Common myeloid progenitor, CD34-positive (primary cell): ENCODE measurements at regions not wholly inside any gene's neighbourhood (a gene's known extent, or its start where the extent isn't known, plus 50 kb on each side); places are given as distances from the start of the nearest gene placed in this dataset.

Source experiments
- CTCF ChIA-PET: fragments of 350-600 bp; sonication (Branson Sonifier 250); formaldehyde crosslinking; loops from one replicate; lab custom pipeline; 2021; ENCODE audit warnings: antibody characterized with exemption; lab: Charles Lee
- POLR2A ChIA-PET: fragments of 350-600 bp; sonication (Branson Sonifier 250); formaldehyde crosslinking; loops from one replicate; lab custom pipeline; 2021; ENCODE audit warnings: antibody characterized with exemption; lab: Charles Lee
- DNase-seq, 3 donors: peaks; one replicate each; pipeline versions ENCODE4 v3.0.0 to v3.0.0-alpha.2; 2013
- H3K27ac ChIP-seq, 2 experiments: 1 replicate in 1 of 2; 2 replicates in 1 of 2; pipeline ENCODE4 v1.7.0; 2013; ENCODE audit warnings: inconsistent platforms in 2 of 2, low read length in 2 of 2, mild to moderate bottlenecking in 2 of 2, low read depth in 1 of 2, moderate library complexity in 1 of 2; ENCODE audit not compliant: severe bottlenecking in 2 of 2, insufficient read depth in 1 of 2, poor library complexity in 1 of 2
- H3K27me3 ChIP-seq, 5 experiments: replicated peaks in 2 of 5; 1 replicate in 3 of 5; 2 replicates in 2 of 5; pipeline versions ENCODE4 v1.6.1 to v1.7.0; 2013; ENCODE audit warnings: low read length in 4 of 5, mild to moderate bottlenecking in 2 of 5, moderate library complexity in 2 of 5, inconsistent platforms in 1 of 5; ENCODE audit not compliant: insufficient read depth in 5 of 5, control insufficient read depth in 4 of 5
- H3K36me3 ChIP-seq, 4 experiments: 1 replicate in 2 of 4; 2 replicates in 2 of 4; pipeline versions ENCODE4 v1.6.1 to v1.7.0; 2013; ENCODE audit warnings: low read length in 3 of 4, control low read depth in 1 of 4, mild to moderate bottlenecking in 1 of 4; ENCODE audit not compliant: control insufficient read depth in 4 of 4, insufficient read depth in 4 of 4
- H3K4me1 ChIP-seq, 4 experiments: 1 replicate in 3 of 4; 2 replicates in 1 of 4; pipeline versions ENCODE4 v1.6.1 to v1.7.1; 2013; ENCODE audit warnings: low read length in 3 of 4, mild to moderate bottlenecking in 3 of 4, control low read depth in 1 of 4, inconsistent platforms in 1 of 4, moderate library complexity in 1 of 4; ENCODE audit not compliant: control insufficient read depth in 4 of 4, insufficient read depth in 4 of 4; ENCODE audit errors: control extremely low read depth in 1 of 4
- H3K4me3 ChIP-seq, 7 experiments: 1 replicate in 4 of 7; 2 replicates in 3 of 7; pipeline versions ENCODE4 v1.5.1 to v1.7.0; 2013; ENCODE audit warnings: mild to moderate bottlenecking in 7 of 7, low read length in 6 of 7, moderate library complexity in 6 of 7, inconsistent platforms in 2 of 7, low read depth in 2 of 7, control low read depth in 1 of 7; ENCODE audit not compliant: insufficient read depth in 4 of 7, control insufficient read depth in 1 of 7; ENCODE audit errors: extremely low read depth in 1 of 7
- H3K9me3 ChIP-seq, 5 experiments: 1 replicate in 4 of 5; 2 replicates in 1 of 5; pipeline versions ENCODE4 v1.6.1 to v1.7.1; 2013; ENCODE audit warnings: low read length in 4 of 5, mild to moderate bottlenecking in 2 of 5, inconsistent platforms in 1 of 5, low read depth in 1 of 5, moderate library complexity in 1 of 5; ENCODE audit not compliant: control insufficient read depth in 4 of 5, insufficient read depth in 2 of 5; ENCODE audit errors: control extremely low read depth in 1 of 5
- WGBS: methylation state at CpG from one replicate; pipeline ENCODE4 v1.1.5; 2013; ENCODE audit not compliant: insufficient coverage; 5-methylcytosine and 5-hydroxymethylcytosine counted together

DNA sequence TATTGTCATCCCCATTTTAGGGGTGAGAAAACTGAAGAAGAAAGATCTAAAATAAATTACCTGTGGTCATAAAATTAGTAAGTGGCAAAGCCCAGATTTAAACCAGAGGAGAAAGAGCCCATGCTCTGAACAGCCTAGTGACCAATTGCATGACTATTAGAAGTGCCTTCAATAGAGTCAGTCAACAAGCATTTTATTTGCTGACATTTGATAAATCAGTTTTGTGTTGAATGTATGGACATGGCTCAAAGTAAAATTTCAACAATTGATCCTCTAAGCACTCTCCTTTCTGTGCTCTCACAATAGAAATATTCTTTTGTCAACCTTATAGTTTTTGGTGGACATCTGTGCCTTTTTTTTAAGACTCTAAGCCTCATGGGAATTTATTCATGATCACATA lies 572.9 kb upstream of the SOX9 start:
- POLR2A ChIA-PET: no interaction called here
- Histone ChIP-seq H3K4me3 (no peak overlapping the region), H3K27ac (no peak overlapping the region), H3K4me1 (no peaks in the 10 kb centered on the region), H3K36me3 (no peaks in the 10 kb centered on the region), H3K27me3 (no peaks in the 10 kb centered on the region), H3K9me3 (peaks cover 0 to 2% (median 0%) of the 10 kb centered on the region in 5 experiments)
- no peak for DNase-seq
- CTCF ChIA-PET: no interaction called here

DNA sequence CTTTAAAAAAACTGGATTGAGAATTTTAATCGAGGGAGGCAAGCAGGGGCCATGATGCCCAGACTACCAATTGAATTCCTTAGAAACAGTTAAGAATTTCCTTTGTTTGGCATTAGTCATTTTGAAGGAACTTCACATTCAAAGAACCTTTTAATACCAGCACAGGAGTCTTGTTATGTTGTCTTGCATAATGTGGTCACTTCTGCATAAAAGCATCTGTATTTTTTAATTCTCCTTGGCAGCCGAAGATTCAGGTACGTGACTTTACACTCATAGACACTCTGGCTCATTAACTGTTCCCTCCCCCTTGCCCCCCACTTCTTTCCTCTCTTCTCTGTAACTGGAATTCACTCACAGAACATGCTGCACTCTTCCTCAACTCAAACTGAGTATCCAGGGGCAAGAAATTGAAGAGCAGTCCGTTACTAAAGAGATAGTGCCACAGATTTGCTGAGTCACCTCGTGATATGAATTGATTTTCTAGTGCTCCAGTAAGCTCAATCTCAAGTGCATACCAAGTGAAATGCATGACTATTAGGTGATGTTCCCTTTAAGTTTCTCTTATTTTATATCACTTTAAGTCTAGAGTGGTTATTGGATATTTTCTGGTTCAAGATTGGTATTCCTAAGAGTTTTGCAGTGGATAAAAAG lies 572.2 kb upstream of the SOX9 start:
- no peak overlapping the region for H3K27ac ChIP-seq
- CTCF ChIA-PET: no interaction called here

DNA sequence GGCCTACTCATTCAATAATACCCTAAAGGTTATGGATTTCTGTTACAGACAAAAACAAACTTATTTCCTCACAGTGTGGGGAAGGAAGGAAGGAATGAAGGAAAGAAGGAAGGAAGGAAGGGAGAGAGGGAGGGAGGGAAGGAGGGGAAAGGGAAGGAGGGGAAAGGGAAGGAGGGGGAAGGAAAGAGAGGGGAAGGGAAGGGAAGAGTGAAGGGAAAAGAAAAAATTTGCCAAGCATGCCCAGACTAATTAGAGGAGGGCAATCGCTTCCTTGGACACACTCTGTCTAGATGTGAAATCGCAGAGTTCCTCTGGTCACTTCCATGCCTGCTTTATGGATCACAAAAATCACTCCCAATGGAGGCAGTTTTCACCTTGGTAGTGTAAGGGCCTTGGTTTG lies 570.1 kb upstream of the SOX9 start:
- POLR2A ChIA-PET: no interaction called here
- CTCF ChIA-PET: no interaction called here
- WGBS: 100% methylated on average over 2 of the region's 2 CpGs

More for the DNA sequence above, 572.2 kb upstream of the SOX9 start:
- Histone ChIP-seq H3K36me3 (no peaks in the 10 kb centered on the region), H3K4me1 (no peaks in the 10 kb centered on the region), H3K9me3 (peaks cover 0 to 2% (median 0%) of the 10 kb centered on the region in 5 experiments), H3K27me3 (no peaks in the 10 kb centered on the region), H3K4me3 (no peak overlapping the region)
- DNase-seq: no peak
- POLR2A ChIA-PET: interaction anchor here (0.5 kb wide), 1 partner anchor 33 kb away, joined by 3 read pairs; no protein-coding TSS in a partner anchor
- WGBS: 92% methylated on average over 3 of the region's 5 CpGs

DNA sequence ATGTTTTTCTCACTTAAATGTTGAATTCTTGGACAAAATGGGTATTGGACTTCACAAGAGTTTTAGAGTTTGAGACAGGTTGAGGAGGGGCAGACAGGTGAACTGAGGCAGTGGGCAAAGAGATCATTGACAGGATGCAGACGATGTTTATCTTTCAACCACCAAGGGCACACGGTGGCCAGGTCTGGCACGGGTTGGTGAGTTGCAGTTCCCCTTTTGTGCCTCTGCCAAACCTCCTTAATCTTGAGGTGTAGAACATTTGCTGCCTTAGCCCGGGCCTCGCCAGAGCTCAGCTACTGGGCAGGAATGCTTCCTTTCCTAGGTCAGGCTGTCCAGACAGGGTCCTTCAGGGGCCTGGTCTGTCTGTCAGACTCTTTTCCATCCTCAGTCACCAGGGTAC lies 567.4 kb upstream of the SOX9 start:
- 54% methylated on average over 5 of the region's 5 CpGs for WGBS
- H3K4me1 ChIP-seq: no peaks in the 10 kb centered on the region
- H3K27ac ChIP-seq: no peak overlapping the region
- DNase-seq: no peak
- CTCF ChIA-PET: no interaction called here
- H3K4me3 ChIP-seq: no peak overlapping the region
- no peaks in the 10 kb centered on the region for H3K36me3 ChIP-seq
- POLR2A ChIA-PET: no interaction called here
- no peaks in the 10 kb centered on the region for H3K9me3 ChIP-seq
- peaks cover 0 to 1% (median 0%) of the 10 kb centered on the region in 5 experiments for H3K27me3 ChIP-seq

More for the DNA sequence above, 570.1 kb upstream of the SOX9 start:
- Histone ChIP-seq H3K27ac (no peak overlapping the region), H3K27me3 (no peaks in the 10 kb centered on the region), H3K9me3 (no peaks in the 10 kb centered on the region), H3K4me3 (no peak overlapping the region), H3K36me3 (no peaks in the 10 kb centered on the region), H3K4me1 (no peaks in the 10 kb centered on the region)
- no peak for DNase-seq

DNA sequence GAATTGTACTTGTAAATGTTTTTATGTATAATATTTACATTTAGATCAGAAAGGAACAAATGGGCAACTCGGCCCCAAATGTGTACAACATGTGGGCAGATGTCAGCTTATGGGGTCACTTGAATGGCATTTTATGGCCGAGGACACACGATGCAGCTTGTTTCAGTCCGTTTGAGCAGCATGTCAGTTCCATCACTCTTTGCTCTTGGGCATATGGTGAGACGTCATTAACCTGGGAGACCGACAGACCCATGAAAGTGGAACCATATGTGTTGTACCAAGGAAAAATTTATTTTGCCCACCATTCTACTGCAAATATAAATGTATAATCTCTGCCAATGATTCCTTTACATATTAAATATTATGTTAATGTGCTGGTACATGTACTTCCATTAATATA lies 561.9 kb upstream of the SOX9 start:
- peaks cover 0 to 2% (median 0%) of the 10 kb centered on the region in 5 experiments for H3K27me3 ChIP-seq
- POLR2A ChIA-PET: no interaction called here
- H3K4me1 ChIP-seq: no peaks in the 10 kb centered on the region
- no peak overlapping the region for H3K27ac ChIP-seq
- no peaks in the 10 kb centered on the region for H3K9me3 ChIP-seq
- H3K36me3 ChIP-seq: no peaks in the 10 kb centered on the region
- WGBS: 92% methylated on average over 4 of the region's 6 CpGs
- CTCF ChIA-PET: no interaction called here
- no peak overlapping the region for H3K4me3 ChIP-seq
- DNase-seq: no peak

DNA sequence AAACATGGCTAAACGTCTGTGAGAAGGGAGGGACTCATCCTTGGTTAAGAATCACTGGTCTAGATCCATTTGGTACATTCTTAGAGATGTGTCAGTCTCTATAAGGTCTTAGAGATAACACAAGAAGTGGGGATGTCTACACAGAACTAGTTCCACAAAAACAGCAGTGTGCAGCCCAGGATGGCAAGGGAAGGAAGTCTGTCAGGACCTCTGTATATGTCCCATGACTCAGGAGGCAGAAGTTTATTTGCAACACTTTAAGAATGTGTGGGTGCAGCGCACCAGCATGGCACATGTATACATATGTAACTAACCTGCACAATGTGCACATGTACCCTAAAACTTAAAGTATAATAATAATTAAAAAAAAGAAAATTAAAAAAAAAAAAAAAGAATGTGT lies 548.5 kb upstream of the SOX9 start:
- no peak overlapping the region for H3K27ac ChIP-seq
- no peaks in the 10 kb centered on the region for H3K36me3 ChIP-seq
- 56% methylated on average over 1 of the region's 2 CpGs for WGBS
- no peak for DNase-seq
- ChIA-PET POLR2A (no interaction called here), CTCF (no interaction called here)
- H3K27me3 ChIP-seq: no peaks in the 10 kb centered on the region
- peaks cover 0 to 3% (median 0%) of the 10 kb centered on the region in 5 experiments for H3K9me3 ChIP-seq
- H3K4me3 ChIP-seq: no peak overlapping the region
- no peaks in the 10 kb centered on the region for H3K4me1 ChIP-seq

DNA sequence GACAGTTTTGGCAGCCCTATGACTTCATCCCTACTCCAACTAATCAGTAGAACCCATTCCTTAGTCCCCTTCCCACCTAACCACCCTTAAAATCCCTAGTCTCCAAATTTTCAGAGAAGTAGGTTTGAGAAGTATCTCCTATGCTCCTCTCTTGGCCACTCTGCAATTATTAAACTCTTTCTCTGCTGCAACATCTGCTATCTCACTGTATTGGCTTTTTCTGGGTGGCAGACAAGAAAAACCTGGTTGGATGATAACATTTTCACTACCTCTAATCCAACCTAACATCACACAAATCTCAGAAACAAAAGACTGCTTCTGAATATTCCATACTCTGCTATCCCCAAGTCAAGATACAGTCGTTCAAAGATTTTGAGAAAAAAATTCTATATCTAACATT lies 542.4 kb upstream of the SOX9 start:
- H3K4me3 ChIP-seq: no peak overlapping the region
- no peaks in the 10 kb centered on the region for H3K36me3 ChIP-seq
- WGBS: no CpG with 5 or more reads among the region's 1 CpG
- H3K9me3 ChIP-seq: peaks cover 0 to 11% (median 0%) of the 10 kb centered on the region in 5 experiments
- no peaks in the 10 kb centered on the region for H3K27me3 ChIP-seq
- DNase-seq: no peak
- ChIA-PET POLR2A (no interaction called here), CTCF (no interaction called here)
- H3K27ac ChIP-seq: no peak overlapping the region
- H3K4me1 ChIP-seq: no peaks in the 10 kb centered on the region
